Right lobe of liver (tissue), 4 donors: ENCODE measurements at regions not wholly inside any gene's neighbourhood (a gene's known extent, or its start where the extent isn't known, plus 50 kb on each side); places are given as distances from the start of the nearest gene placed in this dataset.

Source experiments
- CTCF ChIP-seq, 4 donors: fragments of 200-600 bp in 3 of 4; fragments of 450-650 bp in 1 of 4; IDR thresholded peaks; one replicate each; pipeline versions ENCODE4 v1.5.1 to v1.8.0; 2016 to 2022; ENCODE audit warnings: antibody characterized with exemption in 4 of 4, mild to moderate bottlenecking in 2 of 4
- POLR2A ChIP-seq: fragments of 450-650 bp; IDR thresholded peaks from one replicate; pipeline ENCODE4 v1.6.1; 2017; ENCODE audit warnings: antibody characterized with exemption, mild to moderate bottlenecking
- donor health status: DM: no; HTN: no; CAD: no.
- donor health status: DM: no; HTN: no; CAD: no.
- donor health status: DM: no; HTN: yes; CAD: no.

DNA sequence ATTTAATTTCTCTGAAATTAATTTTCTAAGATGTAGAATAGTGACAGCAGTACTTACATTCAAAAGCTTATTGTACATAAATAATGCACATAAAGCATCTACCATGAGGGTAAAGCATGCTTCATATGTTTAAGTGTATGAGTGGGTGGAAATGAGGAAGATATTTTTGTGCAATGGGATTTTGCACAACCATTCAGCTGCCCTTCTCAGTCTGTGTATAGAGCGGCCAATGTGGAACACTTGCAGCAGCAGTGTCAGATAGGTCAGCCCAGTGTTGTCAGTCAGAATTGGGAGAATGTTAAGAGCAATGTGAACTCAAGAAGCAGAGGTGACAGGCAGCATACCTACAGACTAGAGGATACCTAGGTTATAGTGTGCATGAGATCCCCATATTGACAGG, 72.5 kb upstream of the ATP2B1 start:
- TF ChIP-seq CTCF (IDR thresholded peaks at IDR 0.05) (no peak), POLR2A (no peak)
